ENCODE measurements at regions not wholly inside any gene's neighbourhood (a gene's known extent, or its start where the extent isn't known, plus 50 kb on each side); places are given as distances from the start of the nearest gene placed in this dataset.

- TF ChIP-seq POLR2A (IDR thresholded peaks at IDR 0.05; ENCODE audit: low read depth, low read length): no peak
- no peak for TF ChIP-seq POLR2AphosphoS5 (IDR thresholded peaks at IDR 0.05; ENCODE audit: low read depth, low read length)
Observed at GRCh38 chr22:48284671-48285070, 1522.2 kb downstream of the TBC1D22A start.

All from GM12891 (cell line).